IMR-90 (cell line): ENCODE measurements at regions not wholly inside any gene's neighbourhood (a gene's known extent, or its start where the extent isn't known, plus 50 kb on each side); places are given as distances from the start of the nearest gene placed in this dataset.

ENCODE experiments used
- ATAC-seq: fragments of 200-7000 bp; cut with Tn5 transposase; 2 replicates; pipeline ENCODE4 v1.9.1; 2020; ENCODE audit warnings: low read depth, mild to moderate bottlenecking, moderate library complexity
- BruUV-seq: library from RNA; stranded (reverse); fragments of 400-500 nt; replicated peaks from 2 replicates; lab custom pipeline; 2021; lab: Mats Ljungman, UMichigan
- CTCF ChIA-PET: fragments of 300-600 bp; formaldehyde crosslinking; extraction: SDS; loops from one replicate; lab custom pipeline; 2021; ENCODE audit warnings: antibody characterized with exemption; lab: Yijun Ruan, JAX
- POLR2A ChIA-PET: fragments of 300-600 bp; sonication (Branson Sonifier 250); formaldehyde crosslinking; loops from one replicate; lab custom pipeline; 2022; ENCODE audit warnings: antibody characterized with exemption; ENCODE audit not compliant: unreplicated experiment; lab: Charles Lee
- DNase-seq: peaks from one replicate; pipeline ENCODE4 v3.0.0; 2013
- H2AFZ ChIP-seq: replicated peaks from 2 replicates; pipeline ENCODE3; 2013; ENCODE audit warnings: low read length, mild to moderate bottlenecking; ENCODE audit not compliant: poor library complexity
- H2AK5ac ChIP-seq: 2 replicates; pipeline ENCODE4 v1.6.1; 2013; ENCODE audit warnings: low read depth, low read length, inconsistent platforms
- H2AK9ac ChIP-seq: replicated peaks from 2 replicates; pipeline ENCODE3; 2013; ENCODE audit warnings: mild to moderate bottlenecking, low read depth, low read length, moderate library complexity; ENCODE audit not compliant: poor library complexity
- H2BK120ac ChIP-seq: 2 replicates; pipeline ENCODE4 v1.6.1; 2013; ENCODE audit warnings: low read depth, low read length, inconsistent platforms
- H2BK15ac ChIP-seq: 3 replicates; pipeline ENCODE4 v1.6.1; 2013; ENCODE audit warnings: low read depth, low read length, inconsistent platforms
- H2BK20ac ChIP-seq: 2 replicates; pipeline ENCODE4 v1.6.1; 2013; ENCODE audit warnings: low read depth, mild to moderate bottlenecking, inconsistent platforms, low read length, moderate library complexity
- H2BK5ac ChIP-seq: 2 replicates; pipeline ENCODE4 v1.6.1; 2013; ENCODE audit warnings: mild to moderate bottlenecking, low read depth, low read length, inconsistent platforms; ENCODE audit not compliant: poor library complexity, severe bottlenecking
- H3K14ac ChIP-seq: replicated peaks from 2 replicates; pipeline ENCODE4 v1.6.1; 2013; ENCODE audit warnings: low read depth, low read length, inconsistent platforms
- H3K18ac ChIP-seq: 2 replicates; pipeline ENCODE4 v1.6.1; 2013; ENCODE audit warnings: low read depth, low read length, control low read depth
- H3K23ac ChIP-seq: 2 replicates; pipeline ENCODE4 v1.6.1; 2013; ENCODE audit warnings: low read depth, low read length, inconsistent platforms
- H3K27ac ChIP-seq: 2 replicates; pipeline ENCODE4 v1.5.1; 2013; ENCODE audit warnings: mild to moderate bottlenecking, control low read depth, low read length; ENCODE audit not compliant: insufficient read depth
- H3K27me3 ChIP-seq: 2 replicates; pipeline ENCODE4 v1.6.1; 2013; ENCODE audit warnings: low read length; ENCODE audit not compliant: control insufficient read depth, insufficient read depth
- H3K36me3 ChIP-seq: 2 replicates; pipeline ENCODE4 v1.6.1; 2013; ENCODE audit warnings: low read length, mixed read lengths; ENCODE audit not compliant: control insufficient read depth, insufficient read depth
- H3K4ac ChIP-seq: 2 replicates; pipeline ENCODE4 v1.6.1; 2013; ENCODE audit warnings: low read depth, low read length, inconsistent platforms
- H3K4me1 ChIP-seq: 2 replicates; pipeline ENCODE4 v1.6.1; 2013; ENCODE audit warnings: low read length, mixed read lengths; ENCODE audit not compliant: control insufficient read depth, insufficient read depth
- H3K4me2 ChIP-seq: 2 replicates; pipeline ENCODE4 v1.6.1; 2013; ENCODE audit warnings: low read depth, mild to moderate bottlenecking, control low read depth, low read length, moderate library complexity
- H3K4me3 ChIP-seq: 2 replicates; pipeline ENCODE4 v1.5.1; 2013; ENCODE audit warnings: low read depth, mild to moderate bottlenecking, control low read depth, low read length, moderate library complexity; ENCODE audit not compliant: insufficient read depth
- H3K56ac ChIP-seq: 2 replicates; pipeline ENCODE4 v1.6.1; 2013; ENCODE audit warnings: low read length, inconsistent platforms; ENCODE audit not compliant: insufficient read depth; ENCODE audit errors: extremely low read depth
- H3K79me1 ChIP-seq, 2 experiments: 2 replicates each; pipeline ENCODE4 v1.6.1; 2013; ENCODE audit warnings: low read length in 2 of 2, inconsistent platforms in 1 of 2, low read depth in 1 of 2
- H3K9ac ChIP-seq: 2 replicates; pipeline ENCODE4 v1.6.1; 2013; ENCODE audit warnings: low read depth, low read length, control low read depth
- H3K9me1 ChIP-seq: 2 replicates; pipeline ENCODE4 v1.6.1; 2013; ENCODE audit warnings: low read length, inconsistent platforms; ENCODE audit not compliant: insufficient read depth
- H3K9me3 ChIP-seq: 2 replicates; pipeline ENCODE4 v1.6.1; 2013; ENCODE audit warnings: low read length; ENCODE audit not compliant: control insufficient read depth, insufficient read depth
- H4K20me1 ChIP-seq: 2 replicates; pipeline ENCODE4 v1.6.1; 2013; ENCODE audit warnings: low read length, inconsistent platforms; ENCODE audit not compliant: insufficient read depth
- H4K5ac ChIP-seq: 2 replicates; pipeline ENCODE4 v1.6.1; 2013; ENCODE audit warnings: mild to moderate bottlenecking, low read depth, low read length, control low read depth
- H4K8ac ChIP-seq, 2 experiments: 2 replicates each; pipeline ENCODE4 v1.6.1; 2013; ENCODE audit warnings: low read depth in 2 of 2, low read length in 2 of 2, control low read depth in 1 of 2, inconsistent platforms in 1 of 2
- H4K91ac ChIP-seq: 2 replicates; pipeline ENCODE4 v1.6.1; 2013; ENCODE audit warnings: low read depth, low read length, inconsistent platforms; ENCODE audit not compliant: insufficient read depth
- BHLHE40 ChIP-seq: fragments of 150-350 bp; IDR thresholded peaks from 2 replicates; pipeline ENCODE4 v1.6.1; 2016; ENCODE audit warnings: mild to moderate bottlenecking, low read depth, low read length
- CEBPB ChIP-seq: IDR thresholded peaks from 2 replicates; pipeline ENCODE4 v1.6.1; 2012; ENCODE audit warnings: low read depth, low read length, improper control_type of control experiment
- CHD1 ChIP-seq: IDR thresholded peaks from 2 replicates; pipeline ENCODE4 v1.6.1; 2012; ENCODE audit warnings: low read depth, low read length, improper control_type of control experiment
- FOS ChIP-seq: fragments of 150-350 bp; IDR thresholded peaks from 2 replicates; pipeline ENCODE4 v1.6.1; 2016; ENCODE audit warnings: low read depth, low read length
- MAZ ChIP-seq: IDR thresholded peaks from 2 replicates; pipeline ENCODE4 v1.6.1; 2012; ENCODE audit warnings: low read depth, mild to moderate bottlenecking, low read length, improper control_type of control experiment, moderate library complexity, borderline replicate concordance
- MXI1 ChIP-seq: IDR thresholded peaks from 2 replicates; pipeline ENCODE4 v1.6.1; 2012; ENCODE audit warnings: low read depth, mild to moderate bottlenecking, low read length, moderate library complexity, borderline replicate concordance
- POLR2A ChIP-seq: IDR thresholded peaks from 2 replicates; pipeline ENCODE4 v1.6.1; 2012; ENCODE audit warnings: mild to moderate bottlenecking, low read depth, low read length
- RCOR1 ChIP-seq: IDR thresholded peaks from 2 replicates; pipeline ENCODE4 v1.6.1; 2012; ENCODE audit warnings: mild to moderate bottlenecking, low read length, improper control_type of control experiment; ENCODE audit not compliant: insufficient replicate concordance
- RFX5 ChIP-seq: IDR thresholded peaks from 2 replicates; pipeline ENCODE4 v1.8.0; 2012; ENCODE audit warnings: low read depth, mild to moderate bottlenecking, low read length, moderate library complexity
- dilution Hi-C: fragments of 300-500 bp; cut with HindIII; formaldehyde crosslinking; loops from one replicate; pipeline ENCODE4 v1.14.3; 2018; ENCODE audit warnings: low sequenced_read_pairs; ENCODE audit not compliant: unreplicated experiment
- in situ Hi-C: fragments of 300-500 bp; cut with MboI; formaldehyde crosslinking; loops from 3 replicates; pipeline ENCODE4 v1.14.3; 2019; ENCODE audit warnings: low sequenced_read_pairs, inconsistent platforms, mixed read lengths
- intact Hi-C: fragments of 100-400 bp; cut with micrococcal nuclease; formaldehyde crosslinking; loops from 2 replicates; pipeline ENCODE4 v1.10.0; 2022
- TF ChIP-seq, protein P1 (sequence below): conservative IDR thresholded peaks from 2 replicates; pipeline ENCODE4 v1.5.1; 2012; ENCODE audit warnings: mild to moderate bottlenecking, low read depth, low read length, improper control_type of control experiment
- TF ChIP-seq, protein P2 (sequence below): fragments of 150-350 bp; IDR thresholded peaks from 2 replicates; pipeline ENCODE4 v1.6.1; 2017; ENCODE audit warnings: mild to moderate bottlenecking, antibody characterized with exemption, low read length, low read depth

GRCh38 chr6:67768972-67769371 lies 866.1 kb upstream of the ADGRB3 start:
- POLR2A ChIA-PET: no interaction called here
- no peak overlapping the region for H2BK15ac ChIP-seq
- in situ Hi-C loops: no loop called here
- no peak for TF ChIP-seq RFX5
- TF ChIP-seq, protein P1, sequence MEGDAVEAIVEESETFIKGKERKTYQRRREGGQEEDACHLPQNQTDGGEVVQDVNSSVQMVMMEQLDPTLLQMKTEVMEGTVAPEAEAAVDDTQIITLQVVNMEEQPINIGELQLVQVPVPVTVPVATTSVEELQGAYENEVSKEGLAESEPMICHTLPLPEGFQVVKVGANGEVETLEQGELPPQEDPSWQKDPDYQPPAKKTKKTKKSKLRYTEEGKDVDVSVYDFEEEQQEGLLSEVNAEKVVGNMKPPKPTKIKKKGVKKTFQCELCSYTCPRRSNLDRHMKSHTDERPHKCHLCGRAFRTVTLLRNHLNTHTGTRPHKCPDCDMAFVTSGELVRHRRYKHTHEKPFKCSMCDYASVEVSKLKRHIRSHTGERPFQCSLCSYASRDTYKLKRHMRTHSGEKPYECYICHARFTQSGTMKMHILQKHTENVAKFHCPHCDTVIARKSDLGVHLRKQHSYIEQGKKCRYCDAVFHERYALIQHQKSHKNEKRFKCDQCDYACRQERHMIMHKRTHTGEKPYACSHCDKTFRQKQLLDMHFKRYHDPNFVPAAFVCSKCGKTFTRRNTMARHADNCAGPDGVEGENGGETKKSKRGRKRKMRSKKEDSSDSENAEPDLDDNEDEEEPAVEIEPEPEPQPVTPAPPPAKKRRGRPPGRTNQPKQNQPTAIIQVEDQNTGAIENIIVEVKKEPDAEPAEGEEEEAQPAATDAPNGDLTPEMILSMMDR: no peak
- no peak for TF ChIP-seq BHLHE40
- TF ChIP-seq POLR2A: no peak
- TF ChIP-seq RCOR1: no peak
- TF ChIP-seq FOS: no peak
- no peak for TF ChIP-seq MAZ
- TF ChIP-seq, protein P2, sequence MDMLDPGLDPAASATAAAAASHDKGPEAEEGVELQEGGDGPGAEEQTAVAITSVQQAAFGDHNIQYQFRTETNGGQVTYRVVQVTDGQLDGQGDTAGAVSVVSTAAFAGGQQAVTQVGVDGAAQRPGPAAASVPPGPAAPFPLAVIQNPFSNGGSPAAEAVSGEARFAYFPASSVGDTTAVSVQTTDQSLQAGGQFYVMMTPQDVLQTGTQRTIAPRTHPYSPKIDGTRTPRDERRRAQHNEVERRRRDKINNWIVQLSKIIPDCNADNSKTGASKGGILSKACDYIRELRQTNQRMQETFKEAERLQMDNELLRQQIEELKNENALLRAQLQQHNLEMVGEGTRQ: no peak
- no peak for TF ChIP-seq CEBPB
- TF ChIP-seq MXI1: no peak
- TF ChIP-seq CHD1: no peak
- no peak overlapping the region for H3K27ac ChIP-seq
- no peak for DNase-seq
- no peak overlapping the region for H3K23ac ChIP-seq
- H3K9me3 ChIP-seq: 0 out of 2 replicates have a peak, but pooled peaks cover 2% of the 10 kb centered on the region
- H2BK120ac ChIP-seq: no peak overlapping the region
- H3K79me1 ChIP-seq: no peaks in the 10 kb centered on the region
- no peak overlapping the region for H3K4me3 ChIP-seq
- intact Hi-C loops: no loop called here
- no peaks in the 10 kb centered on the region for H3K9me1 ChIP-seq
- CTCF ChIA-PET: no interaction called here
- no peak for ATAC-seq
- no peak overlapping the region for H3K4me2 ChIP-seq
- H4K5ac ChIP-seq: no peak overlapping the region
- H4K8ac ChIP-seq: no peak overlapping the region
- H3K9ac ChIP-seq: no peak overlapping the region
- no peaks in the 10 kb centered on the region for H3K4me1 ChIP-seq
- H3K56ac ChIP-seq: no peak overlapping the region
- no peak overlapping the region for H3K14ac ChIP-seq
- BruUV-seq: no TSS peak
- no peak overlapping the region for H2BK5ac ChIP-seq
- H3K4ac ChIP-seq: no peak overlapping the region
- H2AK9ac ChIP-seq: no peak overlapping the region
- H3K27me3 ChIP-seq: no peaks in the 10 kb centered on the region
- dilution Hi-C loops: no loop called here
- no peaks in the 10 kb centered on the region for H3K36me3 ChIP-seq
- H3K18ac ChIP-seq: no peak overlapping the region
- H2AFZ ChIP-seq: no peak overlapping the region
- H4K20me1 ChIP-seq: no peaks in the 10 kb centered on the region
- no peak overlapping the region for H2AK5ac ChIP-seq
- no peak overlapping the region for H2BK20ac ChIP-seq
- no peak overlapping the region for H4K91ac ChIP-seq
